Stimulated activated CD4-positive, alpha-beta T cell treated with anti-CD3 and anti-CD28 coated beads, Interleukin-1b, Interleukin-23, amount 100 ng/mL, for 1 hour (primary cell): ENCODE measurements at regions not wholly inside any gene's neighbourhood (a gene's known extent, or its start where the extent isn't known, plus 50 kb on each side); places are given as distances from the start of the nearest gene placed in this dataset.
"Not testable (repeated sequence)": the region's sequence is repeated elsewhere in the genome, so short reads cannot be mapped to it uniquely, and the experiment has no call there.

Source experiments
- DNase-seq, 2 donors: peaks; one replicate each; pipeline ENCODE4 v3.0.0-alpha.2; 2020; ENCODE audit warnings: low read depth in 2 of 2

DNA sequence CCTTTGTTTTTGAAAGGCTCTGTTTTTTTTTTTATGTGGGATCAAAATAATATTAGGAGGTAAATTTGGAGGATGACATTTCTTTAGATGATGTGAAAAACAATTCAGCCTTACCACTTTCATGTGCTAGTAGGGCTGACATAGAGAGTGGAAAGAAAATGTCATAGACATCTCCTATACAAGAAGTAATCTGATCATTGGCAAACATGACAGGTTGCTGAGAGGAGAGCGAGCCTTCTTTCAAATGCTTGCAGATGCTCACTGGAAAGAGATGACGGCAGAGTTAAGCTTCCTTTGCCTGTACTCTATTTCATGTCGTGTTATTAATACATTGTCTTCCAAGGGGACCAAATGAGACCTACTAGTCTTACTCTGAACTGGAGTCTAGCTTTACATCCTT lies 160.1 kb upstream of the DAP start:
- no peak for DNase-seq

DNA sequence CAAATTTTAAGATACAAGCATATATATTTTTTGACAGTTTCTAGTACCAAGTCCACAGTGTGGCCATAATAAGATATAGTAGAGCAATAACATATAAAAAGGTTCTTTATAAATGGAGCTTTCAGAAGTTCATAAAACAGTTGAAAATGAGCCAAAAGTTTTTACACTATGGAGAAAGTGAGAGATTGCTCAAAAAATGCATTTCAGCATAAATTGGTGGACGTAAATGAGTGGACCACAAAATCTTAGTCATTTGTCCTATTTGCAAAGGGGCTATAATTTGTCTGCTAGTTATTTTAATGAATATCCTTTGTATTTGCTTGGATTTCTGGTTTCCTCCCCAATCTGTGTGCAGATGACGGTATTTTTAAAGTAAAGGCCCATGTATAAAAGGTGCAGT lies 159.4 kb upstream of the DAP start:
- no peak for DNase-seq

DNA sequence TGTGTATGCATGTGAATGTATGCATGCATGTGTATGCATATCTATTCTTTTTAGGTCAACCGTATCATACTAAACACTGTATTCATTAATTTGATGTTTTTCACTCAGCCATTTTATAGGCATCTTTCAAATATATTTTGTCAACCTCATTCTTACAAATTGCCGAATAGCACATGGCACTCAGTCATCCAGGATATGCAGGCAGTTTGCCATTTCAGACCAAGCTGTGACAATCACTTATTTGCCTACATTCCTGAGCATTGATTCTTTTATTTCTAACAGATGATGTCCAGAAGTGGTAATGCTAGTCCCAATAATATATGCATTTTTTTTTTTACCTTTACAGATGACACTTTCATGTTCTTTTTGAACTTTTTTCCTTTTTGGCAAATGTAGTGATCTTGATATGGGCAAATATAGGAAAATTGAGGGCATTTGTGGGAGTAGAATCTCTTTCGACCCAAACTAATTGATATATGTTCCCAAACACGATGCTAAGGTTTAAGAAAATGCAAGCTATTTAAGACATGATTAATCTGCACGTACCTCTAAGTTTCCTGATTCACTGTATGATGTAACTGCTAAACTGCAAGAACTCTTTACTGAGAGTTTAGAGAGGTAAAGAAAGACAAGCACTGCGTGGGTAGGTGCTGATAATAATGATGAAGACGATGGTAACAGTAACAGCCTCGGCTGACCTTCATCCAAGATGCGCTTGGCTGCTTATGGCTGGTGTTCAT lies 153.9 kb upstream of the DAP start:
- no peak for DNase-seq

DNA sequence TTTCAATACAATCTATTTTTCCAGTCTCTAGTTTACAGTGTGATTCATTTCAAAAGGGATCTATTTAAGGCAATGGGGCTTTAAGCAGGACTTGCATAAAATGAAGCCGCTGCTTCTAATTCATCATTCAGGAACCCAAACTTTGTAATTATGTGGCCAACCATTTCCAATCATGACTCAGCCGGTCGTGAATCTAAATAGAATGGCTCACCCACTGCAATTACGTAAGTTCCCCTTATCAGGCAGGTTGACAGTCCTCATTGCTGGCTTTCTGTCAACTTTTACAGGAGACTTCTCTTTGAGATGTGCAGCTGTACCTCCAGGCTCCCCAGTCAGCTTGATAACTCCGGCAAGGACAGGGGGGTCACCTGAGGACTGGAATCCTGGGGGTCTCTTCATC lies 152.8 kb upstream of the DAP start:
- no peak for DNase-seq

DNA sequence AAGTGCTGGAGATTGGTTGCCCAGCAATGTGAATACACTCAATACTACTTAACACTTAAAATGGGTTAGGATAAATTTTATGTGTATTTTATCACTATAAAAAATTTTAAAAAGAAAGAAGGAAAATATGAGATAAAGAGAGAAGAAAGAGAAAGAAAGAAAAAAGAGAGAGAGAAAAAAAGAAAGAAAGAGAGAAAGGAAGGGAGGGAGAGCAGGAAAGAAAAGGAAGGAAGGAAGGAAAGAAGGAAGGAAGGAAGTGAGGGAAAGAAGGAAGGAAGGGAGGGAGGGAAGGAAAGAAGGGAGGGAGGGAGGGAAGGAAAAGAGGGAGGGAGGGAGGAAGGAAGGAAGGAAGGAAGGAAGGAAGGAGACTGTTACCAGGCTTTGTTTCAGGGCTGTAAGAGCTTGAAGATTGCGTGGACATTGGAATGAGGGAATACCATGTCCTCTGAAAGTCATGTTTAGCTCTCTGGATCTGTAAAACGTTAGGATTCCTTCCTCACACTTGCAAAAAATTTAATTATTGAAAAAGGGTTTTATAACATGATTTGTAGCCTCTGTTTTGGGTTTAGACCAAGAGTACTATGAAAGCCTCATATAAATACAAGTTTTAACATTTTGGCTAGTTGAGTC lies 152.3 kb upstream of the DAP start:
- no peak for DNase-seq

DNA sequence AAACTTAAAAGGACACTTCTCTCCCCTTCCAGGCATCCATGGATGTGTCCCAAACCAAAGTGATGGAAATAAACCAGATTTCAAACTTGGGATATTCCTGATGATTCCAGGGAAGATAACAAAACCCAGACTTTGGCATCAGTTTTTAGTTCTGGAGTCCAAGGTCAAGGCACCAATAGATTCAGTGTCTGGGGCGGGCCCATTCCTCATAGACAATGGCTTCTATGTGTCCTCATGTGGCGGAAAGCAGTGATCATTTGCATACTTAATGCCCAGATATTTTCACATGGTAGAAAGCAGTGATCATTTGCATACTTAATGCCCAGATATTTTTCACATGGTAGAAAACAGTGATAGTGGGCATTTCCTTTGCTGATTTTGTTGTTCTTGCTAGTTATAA lies 151.4 kb upstream of the DAP start:
- no peak for DNase-seq

DNA sequence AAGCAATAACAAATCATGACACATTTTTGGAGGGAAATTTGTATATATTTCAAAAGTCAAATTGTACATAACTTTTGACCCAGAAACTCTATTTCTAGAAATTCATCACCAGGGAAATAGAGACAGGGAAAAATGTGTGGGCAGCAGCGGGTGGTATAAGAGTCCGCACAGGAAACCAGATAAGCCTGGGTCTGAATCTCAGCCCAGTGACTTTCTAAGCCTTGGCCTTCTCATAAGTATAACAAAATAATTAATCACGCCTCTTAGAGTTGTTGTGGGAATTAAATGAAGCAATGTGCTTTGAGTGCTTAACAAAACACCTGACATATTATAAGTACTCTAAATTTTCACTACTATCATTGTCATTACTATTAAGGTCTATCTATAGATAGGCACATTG lies 149.2 kb upstream of the DAP start:
- DNase-seq = no peak

DNA sequence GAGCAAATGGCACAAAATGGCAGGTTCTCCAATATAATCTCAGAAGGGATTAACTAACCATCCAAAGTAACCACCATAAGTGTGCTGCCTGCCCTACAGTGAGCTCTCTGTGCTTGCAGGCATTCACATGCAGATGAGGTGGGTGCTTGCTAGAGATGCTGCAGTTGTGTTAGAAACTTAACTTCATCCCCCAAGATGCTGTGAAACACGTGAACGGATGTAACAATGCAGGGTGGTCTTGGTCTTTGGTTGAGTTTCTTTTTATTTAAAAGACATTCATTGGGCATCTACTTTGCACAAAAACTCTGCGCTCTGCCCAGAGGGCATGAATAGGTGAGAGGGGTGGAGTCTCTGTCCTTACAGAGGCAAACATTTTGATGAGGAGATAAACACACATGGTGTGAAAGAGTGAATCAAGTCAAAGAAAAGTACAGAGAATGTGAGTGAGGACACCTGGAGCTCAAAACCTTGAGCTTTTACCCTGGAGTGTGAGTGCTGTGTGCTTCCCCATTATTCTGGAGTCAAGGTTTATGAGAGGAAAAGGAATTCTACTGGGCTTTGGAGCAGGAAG lies 143.9 kb upstream of the DAP start:
- no peak for DNase-seq

DNA sequence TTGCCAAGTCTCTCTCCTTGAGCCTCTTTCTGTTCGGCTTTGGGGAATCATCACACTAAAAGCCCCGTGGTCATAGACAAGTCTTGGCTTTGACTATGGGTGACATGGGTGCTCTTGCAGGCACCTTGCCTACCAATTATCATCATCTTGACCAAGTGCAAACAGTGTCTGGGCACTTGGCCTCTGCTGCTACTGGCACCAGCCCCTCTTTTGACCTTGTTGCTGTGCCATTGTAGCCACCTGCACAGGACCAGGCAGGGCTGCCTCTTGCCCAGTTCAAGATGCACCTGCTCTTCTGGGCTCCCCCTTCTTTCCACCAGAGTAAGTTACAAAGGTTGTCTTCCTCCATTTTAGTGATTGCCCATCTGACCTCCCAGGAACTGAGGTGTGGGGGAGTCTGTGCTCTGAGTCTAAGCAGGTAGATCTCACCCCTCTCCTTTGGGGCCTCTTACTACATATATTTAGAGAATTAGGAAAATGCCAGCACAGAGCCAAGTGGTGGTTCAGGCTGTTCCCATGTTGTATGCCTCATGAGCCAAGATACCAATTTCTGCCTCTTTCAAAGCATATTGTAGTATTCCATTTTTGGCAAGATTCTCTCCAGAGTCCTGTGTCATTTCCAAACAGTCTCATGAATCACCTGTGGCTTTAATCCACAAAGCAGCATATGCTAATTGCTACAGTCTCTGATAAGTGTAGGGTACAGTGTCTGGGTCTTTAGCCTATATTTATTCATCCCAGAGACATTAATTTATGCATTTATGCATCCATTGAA lies 142.9 kb upstream of the DAP start:
- DNase-seq = no peak

DNA sequence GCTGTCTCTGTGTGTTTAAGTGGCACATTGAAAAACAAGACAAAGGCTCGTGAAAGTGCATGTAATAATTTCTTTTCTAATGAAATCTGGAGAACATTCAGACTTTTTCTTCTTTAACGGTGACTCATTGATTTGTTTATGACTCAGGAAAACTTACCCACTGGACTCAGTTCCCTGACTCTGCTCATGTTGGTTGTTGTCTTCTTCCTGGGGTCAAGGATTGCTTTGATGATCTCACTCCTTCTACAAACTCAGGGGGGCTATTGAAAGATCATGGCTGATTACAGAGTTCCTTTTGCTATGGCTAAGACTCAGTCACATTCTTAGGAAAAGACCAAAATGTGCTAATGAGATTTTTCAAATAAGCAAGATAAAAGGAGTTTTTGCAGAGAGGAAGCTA lies 141.1 kb upstream of the DAP start:
- DNase-seq = no peak

DNA sequence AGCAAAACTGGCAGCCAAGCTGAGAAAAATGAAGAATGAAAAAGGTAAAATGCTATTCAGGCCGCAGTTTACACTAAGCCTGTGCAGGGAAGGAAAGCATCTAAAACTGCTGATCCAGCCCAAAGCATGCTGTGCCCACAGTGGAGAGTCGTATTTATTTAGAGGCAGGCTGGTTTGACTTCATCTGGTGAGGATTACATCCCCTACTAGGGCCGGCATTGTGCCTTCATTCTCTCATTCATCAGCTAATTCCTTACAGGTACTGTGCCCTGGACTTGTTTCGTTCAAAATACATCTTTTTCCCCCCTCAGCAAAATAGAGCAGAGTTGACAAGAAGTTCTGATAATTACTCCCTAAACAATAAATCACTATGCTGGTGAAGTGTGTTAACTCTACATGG lies 137.5 kb upstream of the DAP start:
- no peak for DNase-seq

DNA sequence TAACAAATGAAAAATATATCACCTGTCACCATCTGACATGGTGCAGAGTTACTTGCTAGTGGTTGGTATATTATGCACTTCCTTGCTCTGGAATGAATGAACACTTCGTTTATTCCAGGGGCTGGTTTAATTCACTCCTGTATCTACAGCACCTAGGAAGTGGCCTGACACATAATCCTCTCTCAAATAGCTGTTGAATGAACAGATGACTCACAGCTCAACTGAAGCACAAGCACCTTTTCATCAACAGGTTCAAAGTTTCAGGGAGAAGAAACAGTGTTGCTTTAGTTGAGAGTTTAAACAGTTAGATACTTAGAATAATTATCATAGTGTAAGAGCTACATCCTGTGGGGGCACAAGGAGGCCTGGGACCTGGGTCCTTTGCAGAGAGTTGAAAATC lies 135.0 kb upstream of the DAP start:
- no peak for DNase-seq

DNA sequence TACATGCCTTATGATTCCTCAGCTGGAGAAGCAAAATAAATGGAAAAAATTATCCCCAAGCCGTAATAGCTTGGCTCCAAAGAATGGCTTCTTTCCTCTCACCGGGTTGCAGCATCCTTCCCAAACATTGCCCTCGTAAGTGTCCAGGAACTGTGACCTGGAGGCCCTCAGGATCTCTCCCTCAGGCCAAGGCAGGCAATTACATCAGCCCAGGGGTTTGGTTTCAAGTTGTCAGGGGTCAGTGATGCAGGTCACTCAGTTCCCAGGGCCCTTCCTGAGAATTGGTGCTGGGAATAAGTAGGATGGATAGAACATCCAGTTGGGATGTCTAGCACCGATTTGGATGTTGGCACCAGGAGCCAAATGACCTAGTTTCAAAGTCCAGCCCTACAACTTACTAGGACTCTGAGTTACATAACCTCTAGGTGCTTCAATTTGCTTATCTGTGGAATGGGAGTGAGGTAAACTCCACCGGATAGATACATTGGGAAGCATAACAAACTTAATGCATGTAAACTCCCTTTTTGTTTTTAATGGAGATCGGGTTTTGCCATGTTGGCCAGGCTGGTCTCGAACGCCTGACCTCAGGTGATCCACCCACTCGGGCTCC lies 133.5 kb upstream of the DAP start:
- no peak for DNase-seq

DNA sequence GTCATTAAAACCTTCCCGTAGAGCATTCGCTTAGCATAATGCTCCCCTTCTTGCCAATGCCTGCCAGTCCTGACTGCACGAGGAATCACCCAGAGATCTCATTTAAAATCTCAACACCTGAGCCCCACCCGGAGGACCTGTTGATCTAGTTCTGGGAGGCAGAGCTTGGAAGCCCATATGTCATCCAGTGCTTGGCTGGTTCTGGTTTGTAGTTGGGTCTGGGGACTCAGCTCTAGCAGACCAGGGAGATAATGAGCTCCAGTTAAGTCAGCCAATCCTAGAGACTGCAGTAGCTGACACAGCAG lies 131.8 kb upstream of the DAP start:
- no peak for DNase-seq

DNA sequence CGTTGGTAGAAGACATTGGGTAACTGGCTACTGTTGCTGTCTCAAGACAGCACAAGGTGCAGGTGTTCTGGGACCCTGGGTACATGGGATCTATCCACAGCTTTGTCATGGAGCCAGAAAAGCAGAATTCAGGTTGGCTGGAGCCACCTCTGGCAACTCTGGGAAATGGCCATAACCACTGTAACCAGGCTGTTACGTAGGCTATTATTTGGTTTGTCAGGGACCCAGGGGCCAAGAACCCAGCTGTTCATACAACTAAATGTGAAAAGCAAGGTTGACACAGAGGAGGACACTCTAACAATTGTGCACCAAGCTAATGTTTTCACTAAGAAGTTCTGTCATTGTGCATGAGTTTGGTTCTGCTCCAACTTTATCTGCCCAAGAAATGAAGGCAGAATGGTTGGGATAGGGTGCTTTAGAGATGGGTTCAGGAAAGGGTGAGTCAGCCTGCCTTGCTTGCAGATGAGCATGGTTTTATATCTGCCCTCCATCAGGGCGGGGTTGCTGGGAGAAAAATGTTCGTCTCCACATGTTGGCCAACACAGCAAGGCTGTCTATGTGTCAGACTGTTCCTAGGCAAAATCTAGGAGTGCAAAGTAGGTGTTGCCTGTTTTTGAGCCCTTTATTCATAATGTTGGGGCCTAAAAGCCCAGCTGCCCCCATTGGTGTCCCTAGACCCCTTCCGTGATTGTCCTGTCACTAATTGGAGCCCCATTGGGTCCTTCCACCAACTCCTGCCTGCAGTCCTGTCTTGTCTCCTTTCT lies 131.3 kb upstream of the DAP start:
- DNase-seq = no peak

DNA sequence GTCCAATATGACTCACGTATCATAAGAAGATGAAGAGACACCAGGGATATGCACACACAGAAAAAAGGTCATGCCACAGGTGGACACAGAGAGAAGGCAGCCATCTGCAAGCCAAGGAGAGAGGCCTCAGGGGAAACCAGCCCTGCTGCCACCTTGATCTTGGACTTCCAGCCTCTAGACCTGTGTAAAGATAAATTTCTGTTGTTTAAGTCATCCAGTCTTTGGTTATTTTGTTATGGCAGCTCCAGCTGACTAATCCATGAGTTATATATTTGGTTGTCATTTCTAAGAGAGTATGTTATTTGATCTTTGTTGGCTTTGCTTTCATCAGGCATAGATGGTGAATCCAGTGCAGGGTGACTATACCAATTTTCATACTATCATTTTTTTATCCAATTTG lies 130.2 kb upstream of the DAP start:
- DNase-seq = no peak

DNA sequence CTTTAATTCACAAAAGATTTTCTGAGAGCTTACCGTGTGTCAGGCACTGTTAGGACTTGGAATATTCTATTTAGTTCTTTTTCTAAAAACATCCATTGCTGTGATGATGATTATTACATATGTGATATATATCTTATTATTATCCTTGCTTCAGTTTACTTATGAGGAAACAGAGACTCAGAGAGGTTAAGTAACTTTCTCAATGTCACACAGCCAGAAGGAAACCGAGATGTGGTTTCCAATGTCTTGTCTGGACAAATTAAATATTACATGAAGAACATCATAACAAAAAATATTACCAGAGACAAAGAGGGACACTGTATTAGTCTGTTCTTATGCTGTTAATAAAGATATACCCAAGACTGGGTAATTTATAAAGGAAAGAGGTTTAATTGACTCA lies 125.5 kb upstream of the DAP start:
- DNase-seq = no peak

DNA sequence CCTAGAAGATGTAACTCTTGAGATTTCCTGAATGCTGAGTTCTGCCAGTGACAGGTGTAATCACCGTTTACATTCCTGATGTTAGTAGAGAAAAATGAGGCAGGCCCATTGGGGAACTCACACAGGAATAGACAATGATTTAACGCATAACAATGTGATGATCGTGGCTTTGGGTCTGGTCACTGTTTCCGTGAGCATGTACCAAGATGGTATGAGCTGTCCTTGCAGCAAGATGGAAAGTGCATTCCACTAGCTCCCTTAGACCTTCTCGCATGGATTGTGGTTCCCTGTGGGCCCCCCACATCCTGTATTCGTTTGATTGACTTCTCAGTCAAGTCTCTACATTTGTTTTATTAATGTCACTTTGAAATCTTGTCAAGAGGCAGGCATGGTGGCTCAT lies 124.0 kb upstream of the DAP start:
- no peak for DNase-seq

DNA sequence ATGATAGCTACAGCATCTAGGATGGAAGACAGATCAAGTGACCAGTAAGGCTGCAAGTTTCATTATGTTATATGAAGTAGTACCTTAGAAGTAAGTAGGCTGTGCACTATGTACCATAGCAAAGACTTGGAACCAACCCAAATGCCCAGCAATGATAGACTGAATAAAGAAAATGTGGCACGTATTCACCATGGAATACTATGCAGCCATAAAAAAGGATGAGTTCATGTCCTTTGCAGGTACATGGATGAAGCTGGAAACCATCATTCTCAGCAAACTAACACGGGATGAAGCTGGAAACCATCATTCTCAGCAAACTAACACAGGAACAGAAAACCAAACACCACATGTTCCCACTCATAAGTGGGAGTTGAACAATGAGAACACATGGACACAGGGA lies 122.9 kb upstream of the DAP start:
- not testable (repeated sequence) for DNase-seq

DNA sequence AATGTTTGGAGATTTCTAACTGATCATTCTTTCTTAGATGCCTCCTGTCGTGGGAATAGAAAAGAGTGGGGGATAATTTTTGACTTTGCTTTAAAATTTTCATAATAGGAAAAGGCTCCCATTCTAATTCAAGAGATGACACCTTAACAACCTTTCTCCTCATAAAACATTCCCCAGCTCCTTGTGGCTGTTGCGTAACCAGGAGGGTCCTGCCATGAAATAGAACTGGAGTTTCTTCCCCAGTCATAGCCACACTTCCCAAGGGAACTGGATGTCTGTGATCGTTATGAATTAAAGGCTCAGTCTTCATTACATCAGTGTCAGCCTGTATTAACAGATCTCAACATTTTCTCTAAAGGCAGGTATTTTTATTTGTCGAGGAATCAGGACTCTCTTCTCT lies 119.9 kb upstream of the DAP start:
- no peak for DNase-seq

DNA sequence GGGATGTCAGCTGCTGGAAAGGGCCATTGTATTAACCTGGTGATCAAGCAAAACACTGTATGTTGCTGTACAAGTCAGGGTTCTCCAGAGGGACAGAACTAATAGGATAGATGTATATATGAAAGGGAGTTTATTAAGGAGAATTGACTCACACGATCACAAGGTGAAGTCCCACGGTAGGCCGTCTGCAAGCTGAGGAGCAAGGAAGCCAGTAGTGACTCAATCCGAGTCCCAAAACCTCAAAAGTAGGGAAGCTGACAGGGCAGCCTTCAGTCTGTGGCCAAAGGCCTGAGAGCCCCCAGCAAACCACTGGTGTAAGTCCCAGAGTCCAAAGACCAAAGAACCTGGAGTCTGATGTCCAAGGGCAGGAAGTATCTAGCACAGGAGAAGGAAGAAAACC lies 116.0 kb upstream of the DAP start:
- DNase-seq = not testable (repeated sequence)
